VCaP (cell line): ENCODE measurements at regions not wholly inside any gene's neighbourhood (a gene's known extent, or its start where the extent isn't known, plus 50 kb on each side); places are given as distances from the start of the nearest gene placed in this dataset.

Source experiments
- H3K27ac ChIP-seq: fragments of 450-650 bp; 2 replicates; pipeline ENCODE4 v1.5.1; 2017
- CTCF ChIP-seq: fragments of 450-650 bp; conservative IDR thresholded peaks from 2 replicates; pipeline ENCODE4 v1.5.1; 2017; ENCODE audit warnings: mild to moderate bottlenecking, moderate library complexity

- no peak for TF ChIP-seq CTCF
- no peak overlapping the region for H3K27ac ChIP-seq
Observed at GRCh38 chr6:131398176-131398575, 174.8 kb upstream of the ARG1 start.

- no peak for TF ChIP-seq CTCF
- no peak overlapping the region for H3K27ac ChIP-seq
Observed at GRCh38 chr6:131399433-131399832, 173.6 kb upstream of the ARG1 start.

- TF ChIP-seq CTCF, result no peak
- no peak overlapping the region for H3K27ac ChIP-seq
Observed at GRCh38 chr6:131400054-131400778, 172.8 kb upstream of the ARG1 start.

GRCh38 chr6:131400779-131401496 is 172.1 kb upstream of the ARG1 start:
- H3K27ac ChIP-seq, result no peak overlapping the region
- TF ChIP-seq CTCF, result no peak

GRCh38 chr6:131408811-131409210 is 164.2 kb upstream of the ARG1 start:
- no peak overlapping the region for H3K27ac ChIP-seq
- TF ChIP-seq CTCF, result no peak

GRCh38 chr6:131410785-131411184 is 162.2 kb upstream of the ARG1 start:
- no peak for TF ChIP-seq CTCF
- no peak overlapping the region for H3K27ac ChIP-seq

- no peak for TF ChIP-seq CTCF
- no peak overlapping the region for H3K27ac ChIP-seq
Observed at GRCh38 chr6:131412960-131413830, 159.8 kb upstream of the ARG1 start.
